ENCODE measurements at regions not wholly inside any gene's neighbourhood (a gene's known extent, or its start where the extent isn't known, plus 50 kb on each side); places are given as distances from the start of the nearest gene placed in this dataset.

GRCh38 chr4:125140966-125141495, 173.7 kb upstream of the FAT4 start:
- DNase-seq (ENCODE audit: low read depth), result peak; percentile 85

GRCh38 chr4:125135652-125136051, 179.1 kb upstream of the FAT4 start:
- no peak for DNase-seq (ENCODE audit: low read depth)

- DNase-seq (ENCODE audit: low read depth), result no peak
Observed at GRCh38 chr4:125132729-125133128, 182.0 kb upstream of the FAT4 start.

- DNase-seq (ENCODE audit: low read depth), result no peak
Observed at GRCh38 chr4:125131891-125132680, 182.7 kb upstream of the FAT4 start.

GRCh38 chr4:125125276-125125675, 189.5 kb upstream of the FAT4 start:
- DNase-seq (ENCODE audit: low read depth), result no peak

- no peak for DNase-seq (ENCODE audit: low read depth)
Observed at GRCh38 chr4:125123570-125124109, 191.1 kb upstream of the FAT4 start.

GRCh38 chr4:125121581-125121980, 193.2 kb upstream of the FAT4 start:
- DNase-seq (ENCODE audit: low read depth), result no peak

- DNase-seq (ENCODE audit: low read depth), result peak; percentile 59
Observed at GRCh38 chr4:125116431-125116830, 198.3 kb upstream of the FAT4 start.

- DNase-seq (ENCODE audit: low read depth), result peak; percentile 90
Observed at GRCh38 chr4:125115941-125116340, 198.8 kb upstream of the FAT4 start.

- DNase-seq (ENCODE audit: low read depth), result peak; percentile 67
Observed at GRCh38 chr4:125115476-125115875, 199.3 kb upstream of the FAT4 start.

- DNase-seq (ENCODE audit: low read depth), result no peak
Observed at GRCh38 chr4:125112536-125112935, 202.2 kb upstream of the FAT4 start.

GRCh38 chr4:125111323-125111722, 203.4 kb upstream of the FAT4 start:
- no peak for DNase-seq (ENCODE audit: low read depth)

GRCh38 chr4:125105561-125105960, 209.2 kb upstream of the FAT4 start:
- peak; percentile 80 for DNase-seq (ENCODE audit: low read depth)

- DNase-seq (ENCODE audit: low read depth), result peak; percentile 89
Observed at GRCh38 chr4:125104616-125105015, 210.1 kb upstream of the FAT4 start.

- peak; percentile 58 for DNase-seq (ENCODE audit: low read depth)
Observed at GRCh38 chr4:125101719-125102118, 213.0 kb upstream of the FAT4 start.

- peak; percentile 20 for DNase-seq (ENCODE audit: low read depth)
Observed at GRCh38 chr4:125097729-125098128, 217.0 kb upstream of the FAT4 start.

- DNase-seq (ENCODE audit: low read depth), result no peak
Observed at GRCh38 chr4:125096662-125097061, 218.1 kb upstream of the FAT4 start.

- no peak for DNase-seq (ENCODE audit: low read depth)
Observed at GRCh38 chr4:125091541-125091940, 223.2 kb upstream of the FAT4 start.

- no peak for DNase-seq (ENCODE audit: low read depth)
Observed at GRCh38 chr4:125091101-125091500, 223.7 kb upstream of the FAT4 start.

- no peak for DNase-seq (ENCODE audit: low read depth)
Observed at GRCh38 chr4:125084608-125085007, 230.1 kb upstream of the FAT4 start.

GRCh38 chr4:125082729-125083417, 231.9 kb upstream of the FAT4 start:
- DNase-seq (ENCODE audit: low read depth), result no peak

- no peak for DNase-seq (ENCODE audit: low read depth)
Observed at GRCh38 chr4:125072269-125072668, 242.5 kb upstream of the FAT4 start.

- DNase-seq (ENCODE audit: low read depth), result no peak
Observed at GRCh38 chr4:125070861-125071260, 243.9 kb upstream of the FAT4 start.
